NCI-H2196 (cell line): ENCODE measurements at regions not wholly inside any gene's neighbourhood (a gene's known extent, or its start where the extent isn't known, plus 50 kb on each side); places are given as distances from the start of the nearest gene placed in this dataset.
A peak's percentile ranks its signal among the peaks of the same experiment; 100 is the strongest.
"Not testable (repeated sequence)": the region's sequence is repeated elsewhere in the genome, so short reads cannot be mapped to it uniquely, and the experiment has no call there.

Source experiments
- DNase-seq: peaks from one replicate; lab custom pipeline; 2025; ENCODE audit not compliant: unreplicated experiment; lab: John Stamatoyannopoulos, UW

GRCh38 chr1:30147188-30147587 is 576.2 kb downstream of the MATN1 start:
- no peak for DNase-seq

- no peak for DNase-seq
These were observed 576.9 kb downstream of the MATN1 start for GRCh38 chr1:30146448-30146847.

- DNase-seq: no peak
These were observed 577.6 kb downstream of the MATN1 start for GRCh38 chr1:30145723-30146303.

GRCh38 chr1:30144831-30145230 is 578.6 kb downstream of the MATN1 start:
- no peak for DNase-seq

- DNase-seq: no peak
These were observed 579.9 kb downstream of the MATN1 start for GRCh38 chr1:30143517-30143916.

GRCh38 chr1:30140566-30140965 is 582.8 kb downstream of the MATN1 start:
- DNase-seq: no peak

GRCh38 chr1:30138891-30139290 is 584.5 kb downstream of the MATN1 start:
- no peak for DNase-seq

GRCh38 chr1:30137001-30137400 is 586.4 kb downstream of the MATN1 start:
- no peak for DNase-seq

GRCh38 chr1:30135698-30136097 is 587.7 kb downstream of the MATN1 start:
- no peak for DNase-seq

- no peak for DNase-seq
These were observed 588.7 kb downstream of the MATN1 start for GRCh38 chr1:30134466-30135217.

GRCh38 chr1:30133414-30134055 is 589.9 kb downstream of the MATN1 start:
- peak; percentile 3 for DNase-seq

GRCh38 chr1:30132602-30133286 is 590.6 kb downstream of the MATN1 start:
- DNase-seq: no peak

GRCh38 chr1:30130566-30130965 is 592.8 kb downstream of the MATN1 start:
- not testable (repeated sequence) for DNase-seq

GRCh38 chr1:30130099-30130498 is 593.3 kb downstream of the MATN1 start:
- no peak for DNase-seq

GRCh38 chr1:30129421-30130055 is 593.8 kb downstream of the MATN1 start:
- no peak for DNase-seq

GRCh38 chr1:30129001-30129408 is 594.4 kb downstream of the MATN1 start:
- DNase-seq: no peak

GRCh38 chr1:30126848-30127247 is 596.5 kb downstream of the MATN1 start:
- DNase-seq: no peak

- no peak for DNase-seq
These were observed 597.6 kb downstream of the MATN1 start for GRCh38 chr1:30125821-30126170.

- DNase-seq: no peak
These were observed 598.2 kb downstream of the MATN1 start for GRCh38 chr1:30125021-30125820.

GRCh38 chr1:30123896-30124295 is 599.5 kb downstream of the MATN1 start:
- no peak for DNase-seq

- no peak for DNase-seq
These were observed 600.3 kb downstream of the MATN1 start for GRCh38 chr1:30123036-30123435.
